ENCODE measurements at regions not wholly inside any gene's neighbourhood (a gene's known extent, or its start where the extent isn't known, plus 50 kb on each side); places are given as distances from the start of the nearest gene placed in this dataset.

DNA sequence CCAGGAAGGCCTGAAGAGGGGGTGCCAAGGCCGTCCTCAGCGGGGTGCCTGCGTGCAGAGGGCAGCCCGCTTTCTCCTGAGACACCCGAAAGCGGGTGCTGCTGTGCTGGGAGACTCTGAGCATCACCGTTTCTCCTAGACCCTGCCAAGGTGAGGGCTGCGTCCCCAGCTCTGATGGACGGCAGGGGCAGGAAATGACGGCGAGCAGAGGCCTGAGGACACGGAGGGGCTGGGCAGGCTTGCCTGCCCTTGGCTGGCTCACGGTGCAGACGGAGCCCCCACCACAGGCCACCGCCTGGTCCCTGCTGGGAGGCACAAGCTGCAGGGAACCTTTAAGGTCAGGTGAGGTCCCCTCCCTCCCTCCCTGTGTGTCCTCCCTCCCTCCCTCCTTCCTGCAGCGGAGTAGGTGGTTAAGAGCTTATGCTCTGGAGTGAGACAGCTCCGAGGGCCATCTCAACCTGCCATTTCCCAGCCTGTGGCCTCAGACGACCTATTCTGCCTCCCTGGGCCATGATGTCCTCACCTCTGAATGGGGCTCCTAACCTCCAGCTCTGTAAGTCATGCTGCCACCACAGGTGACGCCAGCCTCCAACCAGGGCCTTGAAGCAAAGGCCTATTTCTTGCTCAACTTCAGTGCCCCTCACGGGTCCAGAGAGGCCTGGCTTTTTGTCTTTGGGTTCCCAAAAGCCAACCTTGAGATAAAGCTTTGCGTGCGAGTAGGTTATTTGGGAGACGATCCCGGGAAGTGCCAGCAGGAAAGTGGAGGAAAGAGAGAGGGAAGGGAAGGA is 54.2 kb upstream of the GRPEL1 start:
- Histone ChIP-seq H3K9me3 (replicated peaks in 1 of 3) (no peaks in the 10 kb centered on the region), H3K4me1 (replicated peaks in 1 of 2) (peaks cover 0 to 5% of the 10 kb centered on the region in 2 donors), H3K27me3 (no peaks in the 10 kb centered on the region), H3K36me3 (replicated peaks in 1 of 2) (no peaks in the 10 kb centered on the region), H3K27ac (no peak overlapping the region), H3K4me3 (no peak overlapping the region)
- TF ChIP-seq POLR2A (IDR thresholded peaks at IDR 0.05): no peak
- TF ChIP-seq, protein P1, sequence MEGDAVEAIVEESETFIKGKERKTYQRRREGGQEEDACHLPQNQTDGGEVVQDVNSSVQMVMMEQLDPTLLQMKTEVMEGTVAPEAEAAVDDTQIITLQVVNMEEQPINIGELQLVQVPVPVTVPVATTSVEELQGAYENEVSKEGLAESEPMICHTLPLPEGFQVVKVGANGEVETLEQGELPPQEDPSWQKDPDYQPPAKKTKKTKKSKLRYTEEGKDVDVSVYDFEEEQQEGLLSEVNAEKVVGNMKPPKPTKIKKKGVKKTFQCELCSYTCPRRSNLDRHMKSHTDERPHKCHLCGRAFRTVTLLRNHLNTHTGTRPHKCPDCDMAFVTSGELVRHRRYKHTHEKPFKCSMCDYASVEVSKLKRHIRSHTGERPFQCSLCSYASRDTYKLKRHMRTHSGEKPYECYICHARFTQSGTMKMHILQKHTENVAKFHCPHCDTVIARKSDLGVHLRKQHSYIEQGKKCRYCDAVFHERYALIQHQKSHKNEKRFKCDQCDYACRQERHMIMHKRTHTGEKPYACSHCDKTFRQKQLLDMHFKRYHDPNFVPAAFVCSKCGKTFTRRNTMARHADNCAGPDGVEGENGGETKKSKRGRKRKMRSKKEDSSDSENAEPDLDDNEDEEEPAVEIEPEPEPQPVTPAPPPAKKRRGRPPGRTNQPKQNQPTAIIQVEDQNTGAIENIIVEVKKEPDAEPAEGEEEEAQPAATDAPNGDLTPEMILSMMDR (IDR thresholded peaks at IDR 0.05): no peak
- intact Hi-C loops (cut with DNase I): no loop called here
- 82 to 92% (median 87%) methylated on average over 12 to 24 of the region's 24 CpGs for WGBS, 4 donors
- no peak for DNase-seq

DNA sequence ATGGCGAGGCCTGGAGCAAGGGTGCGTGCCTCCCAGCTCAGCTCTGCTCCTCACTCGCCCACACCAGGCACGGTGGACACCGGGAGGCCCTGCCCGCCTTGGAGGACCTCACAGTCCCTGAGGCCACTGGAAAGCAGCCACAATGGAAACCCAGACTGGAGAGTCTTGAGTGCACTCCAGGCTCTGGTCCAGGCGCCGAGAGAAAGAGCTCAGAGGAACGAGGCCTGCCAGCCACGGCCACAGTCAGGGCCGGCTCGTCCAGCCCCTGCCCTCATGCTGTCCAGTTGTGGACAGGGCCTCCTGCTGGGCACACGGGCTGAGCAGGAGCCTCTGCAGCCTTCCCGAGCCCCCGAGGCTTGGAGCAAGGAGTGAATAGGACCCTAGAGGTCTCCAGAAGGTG is 53.3 kb upstream of the GRPEL1 start:
- intact Hi-C loops (cut with DNase I): no loop called here
- WGBS, 4 donors: 78 to 100% (median 81%) methylated on average over 1 to 15 of the region's 15 CpGs
- no peaks in the 10 kb centered on the region for H3K36me3 ChIP-seq (replicated peaks in 1 of 2)
- no peak for TF ChIP-seq POLR2A (IDR thresholded peaks at IDR 0.05)
- TF ChIP-seq, protein P1 (IDR thresholded peaks at IDR 0.05): no peak
- H3K9me3 ChIP-seq (replicated peaks in 1 of 3): no peaks in the 10 kb centered on the region
- H3K27me3 ChIP-seq: no peaks in the 10 kb centered on the region
- H3K27ac ChIP-seq: no peak overlapping the region
- no peak overlapping the region for H3K4me3 ChIP-seq
- H3K4me1 ChIP-seq (replicated peaks in 1 of 2): peaks cover 0 to 5% of the 10 kb centered on the region in 2 donors
- no peak for DNase-seq

DNA sequence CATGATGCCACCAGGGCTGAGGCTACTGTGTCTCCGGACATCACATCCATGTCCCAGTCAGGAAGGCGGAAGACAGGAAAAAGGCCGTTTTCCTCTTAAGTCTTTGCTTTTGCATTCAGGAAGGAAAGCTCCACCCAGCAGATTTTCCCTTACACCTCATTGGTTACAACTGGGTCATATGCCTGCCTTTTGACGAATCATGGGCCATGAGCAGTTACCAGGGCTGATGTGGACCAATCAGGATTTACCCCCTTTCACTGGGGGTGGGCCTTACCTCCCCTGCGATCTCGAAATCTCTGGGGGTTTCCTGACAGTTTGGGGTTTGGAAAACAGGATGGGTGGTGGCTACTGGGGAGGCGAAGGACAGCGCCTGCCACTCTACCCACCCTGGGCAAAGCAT is 52.5 kb upstream of the GRPEL1 start:
- no peaks in the 10 kb centered on the region for H3K9me3 ChIP-seq (replicated peaks in 1 of 3)
- H3K27me3 ChIP-seq: no peaks in the 10 kb centered on the region
- H3K4me1 ChIP-seq (replicated peaks in 1 of 2): peaks cover 0 to 5% of the 10 kb centered on the region in 2 donors
- WGBS, 4 donors: 81 to 91% (median 86%) methylated on average over 8 of the region's 8 CpGs
- intact Hi-C loops (cut with DNase I): no loop called here
- no peak overlapping the region for H3K4me3 ChIP-seq
- no peak overlapping the region for H3K27ac ChIP-seq
- no peaks in the 10 kb centered on the region for H3K36me3 ChIP-seq (replicated peaks in 1 of 2)
- TF ChIP-seq, protein P1 (IDR thresholded peaks at IDR 0.05): no peak
- TF ChIP-seq POLR2A (IDR thresholded peaks at IDR 0.05): no peak
- no peak for DNase-seq

GRCh38 chr4:7118013-7118832 is 50.4 kb upstream of the GRPEL1 start:
- 71 to 89% (median 86%) methylated on average over 2 of the region's 2 CpGs for WGBS, 4 donors
- Histone ChIP-seq H3K4me1 (replicated peaks in 1 of 2) (no peaks in the 10 kb centered on the region), H3K9me3 (replicated peaks in 1 of 3) (no peaks in the 10 kb centered on the region), H3K27me3 (no peaks in the 10 kb centered on the region), H3K4me3 (no peak overlapping the region), H3K36me3 (replicated peaks in 1 of 2) (no peaks in the 10 kb centered on the region), H3K27ac (no peak overlapping the region)
- intact Hi-C loops (cut with DNase I): no loop called here
- no peak for DNase-seq
- TF ChIP-seq, protein P1 (IDR thresholded peaks at IDR 0.05): no peak
- no peak for TF ChIP-seq POLR2A (IDR thresholded peaks at IDR 0.05)

Data from adrenal gland (tissue), 9 donors.